Ovary (tissue), 3 donors: ENCODE measurements at regions not wholly inside any gene's neighbourhood (a gene's known extent, or its start where the extent isn't known, plus 50 kb on each side); places are given as distances from the start of the nearest gene placed in this dataset.

Experiments
- POLR2A ChIP-seq: fragments of 450-650 bp; IDR thresholded peaks from one replicate; pipeline ENCODE4 v1.6.1; 2017; ENCODE audit warnings: antibody characterized with exemption, mild to moderate bottlenecking, moderate library complexity
- TF ChIP-seq, protein P1 (sequence below), 3 donors: fragments of 450-650 bp in 2 of 3; fragments of 200-600 bp in 1 of 3; IDR thresholded peaks; one replicate each; pipeline versions ENCODE4 v1.5.1 to v1.8.0; 2016 to 2022; ENCODE audit warnings: antibody characterized with exemption in 3 of 3, mild to moderate bottlenecking in 1 of 3
- donor health status: DM: no; HTN: no; CAD: no.

DNA sequence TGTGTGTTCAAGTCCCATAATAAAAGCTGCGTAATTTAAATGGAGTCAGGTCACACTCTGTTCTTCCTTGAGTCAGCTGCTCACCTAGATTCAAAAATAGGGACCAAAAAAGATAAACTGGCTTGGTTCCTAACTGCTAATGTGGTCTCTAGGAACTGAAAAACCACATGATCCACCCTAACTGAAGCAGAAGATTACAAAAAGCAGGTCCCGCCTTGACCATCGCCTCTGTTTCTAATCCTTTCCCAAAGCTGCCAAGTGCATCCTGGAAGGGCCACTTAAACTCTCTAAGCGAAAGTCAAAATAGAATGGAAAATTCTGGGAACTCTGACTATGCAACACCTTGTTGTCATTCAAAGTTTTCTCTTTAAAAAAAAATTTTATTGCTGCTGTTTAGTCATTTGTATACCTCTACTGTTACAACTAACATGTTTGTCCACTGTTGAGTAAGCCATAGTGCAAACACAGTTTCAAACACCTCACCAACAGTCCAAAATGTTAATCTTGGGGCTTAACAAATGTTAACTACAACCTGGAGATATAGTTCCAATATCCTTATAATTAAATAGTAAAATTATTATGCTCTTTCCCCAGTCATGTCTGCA is 88.9 kb upstream of the THBS1 start:
- TF ChIP-seq, protein P1, sequence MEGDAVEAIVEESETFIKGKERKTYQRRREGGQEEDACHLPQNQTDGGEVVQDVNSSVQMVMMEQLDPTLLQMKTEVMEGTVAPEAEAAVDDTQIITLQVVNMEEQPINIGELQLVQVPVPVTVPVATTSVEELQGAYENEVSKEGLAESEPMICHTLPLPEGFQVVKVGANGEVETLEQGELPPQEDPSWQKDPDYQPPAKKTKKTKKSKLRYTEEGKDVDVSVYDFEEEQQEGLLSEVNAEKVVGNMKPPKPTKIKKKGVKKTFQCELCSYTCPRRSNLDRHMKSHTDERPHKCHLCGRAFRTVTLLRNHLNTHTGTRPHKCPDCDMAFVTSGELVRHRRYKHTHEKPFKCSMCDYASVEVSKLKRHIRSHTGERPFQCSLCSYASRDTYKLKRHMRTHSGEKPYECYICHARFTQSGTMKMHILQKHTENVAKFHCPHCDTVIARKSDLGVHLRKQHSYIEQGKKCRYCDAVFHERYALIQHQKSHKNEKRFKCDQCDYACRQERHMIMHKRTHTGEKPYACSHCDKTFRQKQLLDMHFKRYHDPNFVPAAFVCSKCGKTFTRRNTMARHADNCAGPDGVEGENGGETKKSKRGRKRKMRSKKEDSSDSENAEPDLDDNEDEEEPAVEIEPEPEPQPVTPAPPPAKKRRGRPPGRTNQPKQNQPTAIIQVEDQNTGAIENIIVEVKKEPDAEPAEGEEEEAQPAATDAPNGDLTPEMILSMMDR (IDR thresholded peaks at IDR 0.05), result no peak
- TF ChIP-seq POLR2A, result no peak
